ENCODE measurements at regions not wholly inside any gene's neighbourhood (a gene's known extent, or its start where the extent isn't known, plus 50 kb on each side); places are given as distances from the start of the nearest gene placed in this dataset.

- DNase-seq: no peak
- Histone ChIP-seq H3K36me3 (ENCODE audit: control insufficient read depth in 4 of 4, insufficient read depth in 4 of 4, low read length in 4 of 4) (no peaks in the 10 kb centered on the region), H3K9me3 (ENCODE audit: control insufficient read depth in 4 of 4, insufficient read depth in 3 of 4, low read length in 3 of 4) (peaks cover 0 to 3% (median 0%) of the 10 kb centered on the region in 4 donors), H3K9ac (ENCODE audit: insufficient read depth in 1 of 2, low read length in 2 of 2) (no peak overlapping the region), H3K4me1 (ENCODE audit: control insufficient read depth in 5 of 5, insufficient read depth in 5 of 5, low read length in 5 of 5) (peaks cover 0 to 2% (median 0%) of the 10 kb centered on the region in 5 donors), H3K27ac (ENCODE audit: low read depth in 1 of 2, low read length in 1 of 2) (no peak overlapping the region), H3K27me3 (ENCODE audit: control insufficient read depth in 3 of 3, insufficient read depth in 3 of 3, low read length in 2 of 3) (no peaks in the 10 kb centered on the region), H3K4me3 (no peak overlapping the region)
- TF ChIP-seq CTCF (IDR thresholded peaks at IDR 0.05; ENCODE audit: control extremely low read depth, extremely low read depth): no peak
- no peak for ATAC-seq (ENCODE audit: insufficient read depth, low FRiP score)
- 97 to 100% methylated on average over 2 of the region's 2 CpGs for WGBS, 2 donors
These were observed 196.2 kb upstream of the PRDM1 start for GRCh38 chr6:105889902-105890301.

- no peak overlapping the region for H3K4me3 ChIP-seq
- H3K27me3 ChIP-seq (ENCODE audit: control insufficient read depth in 3 of 3, insufficient read depth in 3 of 3, low read length in 2 of 3): no peaks in the 10 kb centered on the region
- H3K9me3 ChIP-seq (ENCODE audit: control insufficient read depth in 4 of 4, insufficient read depth in 3 of 4, low read length in 3 of 4): peaks cover 0 to 3% (median 0%) of the 10 kb centered on the region in 4 donors
- DNase-seq: no peak
- no peak overlapping the region for H3K9ac ChIP-seq (ENCODE audit: insufficient read depth in 1 of 2, low read length in 2 of 2)
- no peak for TF ChIP-seq CTCF (IDR thresholded peaks at IDR 0.05; ENCODE audit: control extremely low read depth, extremely low read depth)
- ATAC-seq (ENCODE audit: insufficient read depth, low FRiP score): no peak
- H3K4me1 ChIP-seq (ENCODE audit: control insufficient read depth in 5 of 5, insufficient read depth in 5 of 5, low read length in 5 of 5): peaks cover 0 to 2% (median 0%) of the 10 kb centered on the region in 5 donors
- WGBS, 2 donors: 81 to 93% methylated on average over 7 of the region's 7 CpGs
- H3K36me3 ChIP-seq (ENCODE audit: control insufficient read depth in 4 of 4, insufficient read depth in 4 of 4, low read length in 4 of 4): no peaks in the 10 kb centered on the region
- no peak overlapping the region for H3K27ac ChIP-seq (ENCODE audit: low read depth in 1 of 2, low read length in 1 of 2)
These were observed 199.2 kb upstream of the PRDM1 start for GRCh38 chr6:105886814-105887544.

GRCh38 chr6:105886066-105886813 lies 199.9 kb upstream of the PRDM1 start:
- H3K9ac ChIP-seq (ENCODE audit: insufficient read depth in 1 of 2, low read length in 2 of 2): no peak overlapping the region
- peaks cover 0 to 2% (median 0%) of the 10 kb centered on the region in 5 donors for H3K4me1 ChIP-seq (ENCODE audit: control insufficient read depth in 5 of 5, insufficient read depth in 5 of 5, low read length in 5 of 5)
- peaks cover 0 to 3% (median 0%) of the 10 kb centered on the region in 4 donors for H3K9me3 ChIP-seq (ENCODE audit: control insufficient read depth in 4 of 4, insufficient read depth in 3 of 4, low read length in 3 of 4)
- no peak for ATAC-seq (ENCODE audit: insufficient read depth, low FRiP score)
- H3K27me3 ChIP-seq (ENCODE audit: control insufficient read depth in 3 of 3, insufficient read depth in 3 of 3, low read length in 2 of 3): no peaks in the 10 kb centered on the region
- TF ChIP-seq CTCF (IDR thresholded peaks at IDR 0.05; ENCODE audit: control extremely low read depth, extremely low read depth): no peak
- DNase-seq: peak in 1 of 3 donors; percentile 53
- H3K4me3 ChIP-seq: no peak overlapping the region
- H3K36me3 ChIP-seq (ENCODE audit: control insufficient read depth in 4 of 4, insufficient read depth in 4 of 4, low read length in 4 of 4): no peaks in the 10 kb centered on the region
- H3K27ac ChIP-seq (ENCODE audit: low read depth in 1 of 2, low read length in 1 of 2): no peak overlapping the region
- 42 to 51% methylated on average over 7 of the region's 7 CpGs for WGBS, 2 donors
